Psoas muscle (tissue), 7 donors: ENCODE measurements at regions not wholly inside any gene's neighbourhood (a gene's known extent, or its start where the extent isn't known, plus 50 kb on each side); places are given as distances from the start of the nearest gene placed in this dataset.

Experiments
- ATAC-seq, 4 donors: fragments of 200-7000 bp; cut with Tn5 transposase; one replicate each; pipeline ENCODE4 v1.9.1; 2020; ENCODE audit warnings: moderate library complexity in 3 of 4, mild to moderate bottlenecking in 2 of 4
- DNase-seq, 2 donors: peaks; one replicate each; pipeline ENCODE4 v3.0.0-alpha.2; 2020
- H3K27ac ChIP-seq: fragments of 200-600 bp; one replicate; pipeline ENCODE4 v1.8.0; 2022
- H3K27me3 ChIP-seq, 3 donors: fragments of 200-600 bp in 1 of 3; one replicate each; pipeline versions ENCODE4 v1.6.1 to v1.8.0; 2013 to 2022; ENCODE audit warnings: low read length in 2 of 3, mild to moderate bottlenecking in 2 of 3, moderate library complexity in 1 of 3; ENCODE audit not compliant: insufficient read depth in 3 of 3
- H3K36me3 ChIP-seq, 2 donors: fragments of 200-600 bp in 1 of 2; one replicate each; pipeline versions ENCODE4 v1.6.1 to v1.8.0; 2013 to 2022; ENCODE audit warnings: low read depth in 1 of 2, mild to moderate bottlenecking in 1 of 2, moderate library complexity in 1 of 2; ENCODE audit not compliant: insufficient read depth in 1 of 2
- H3K4me1 ChIP-seq: fragments of 200-600 bp; one replicate; pipeline ENCODE4 v1.8.0; 2022
- H3K4me3 ChIP-seq: fragments of 200-600 bp; one replicate; pipeline ENCODE4 v1.8.0; 2022; ENCODE audit warnings: mild to moderate bottlenecking
- H3K9me3 ChIP-seq: fragments of 200-600 bp; one replicate; pipeline ENCODE4 v1.8.0; 2022
- WGBS, 3 donors: extraction: QIAGEN DNeasy Blood & Tissue Kit; methylation state at CpG; one replicate each; pipeline versions ENCODE4 v1.1.6 to v1.1.7; 2013; 5-methylcytosine and 5-hydroxymethylcytosine counted together
- intact Hi-C, 2 donors: fragments of 100-400 bp; cut with DNase I; formaldehyde crosslinking; loops; one replicate each; pipeline versions ENCODE4 v1.11.0 to v1.14.2; 2022
- TF ChIP-seq, protein P1 (sequence below): fragments of 200-600 bp; IDR thresholded peaks from one replicate; pipeline ENCODE4 v1.8.0; 2022; ENCODE audit warnings: antibody characterized with exemption
- donor health status: healthy with polysubstance abuse.
- donor health status: DM: no; HTN: no; CAD: no; lungs with moderate emphysema.
- donor health status: Bipolar disorder and iron deficiency.
- donor health status: healthy.
- donor health status: DM: yes; HTN: yes; CAD: no.
- donor health status: DM: no; HTN: no; CAD: no.
- donor health status: DM: yes; HTN: yes; CAD: no.

- ATAC-seq (no peak), DNase-seq (no peak)
- TF ChIP-seq, protein P1, sequence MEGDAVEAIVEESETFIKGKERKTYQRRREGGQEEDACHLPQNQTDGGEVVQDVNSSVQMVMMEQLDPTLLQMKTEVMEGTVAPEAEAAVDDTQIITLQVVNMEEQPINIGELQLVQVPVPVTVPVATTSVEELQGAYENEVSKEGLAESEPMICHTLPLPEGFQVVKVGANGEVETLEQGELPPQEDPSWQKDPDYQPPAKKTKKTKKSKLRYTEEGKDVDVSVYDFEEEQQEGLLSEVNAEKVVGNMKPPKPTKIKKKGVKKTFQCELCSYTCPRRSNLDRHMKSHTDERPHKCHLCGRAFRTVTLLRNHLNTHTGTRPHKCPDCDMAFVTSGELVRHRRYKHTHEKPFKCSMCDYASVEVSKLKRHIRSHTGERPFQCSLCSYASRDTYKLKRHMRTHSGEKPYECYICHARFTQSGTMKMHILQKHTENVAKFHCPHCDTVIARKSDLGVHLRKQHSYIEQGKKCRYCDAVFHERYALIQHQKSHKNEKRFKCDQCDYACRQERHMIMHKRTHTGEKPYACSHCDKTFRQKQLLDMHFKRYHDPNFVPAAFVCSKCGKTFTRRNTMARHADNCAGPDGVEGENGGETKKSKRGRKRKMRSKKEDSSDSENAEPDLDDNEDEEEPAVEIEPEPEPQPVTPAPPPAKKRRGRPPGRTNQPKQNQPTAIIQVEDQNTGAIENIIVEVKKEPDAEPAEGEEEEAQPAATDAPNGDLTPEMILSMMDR: no peak
- WGBS, 3 donors: 81 to 95% (median 94%) methylated on average over 3 of the region's 3 CpGs
- Histone ChIP-seq H3K36me3 (no peaks in the 10 kb centered on the region), H3K27me3 (no peaks in the 10 kb centered on the region), H3K4me3 (no peak overlapping the region), H3K27ac (no peak overlapping the region), H3K4me1 (no peaks in the 10 kb centered on the region), H3K9me3 (peaks cover 7% of the 10 kb centered on the region)
- intact Hi-C loops: no loop called here
Measured at GRCh38 chr6:19349429-19349828, 487.7 kb upstream of the ID4 start.

- DNase-seq: no peak
- Histone ChIP-seq H3K9me3 (peaks cover 4% of the 10 kb centered on the region), H3K36me3 (no peaks in the 10 kb centered on the region), H3K27ac (no peak overlapping the region), H3K27me3 (no peaks in the 10 kb centered on the region), H3K4me3 (no peak overlapping the region), H3K4me1 (no peaks in the 10 kb centered on the region)
- no peak for ATAC-seq
- intact Hi-C loops: no loop called here
- TF ChIP-seq, protein P1: no peak
- WGBS, 3 donors: 56 to 74% (median 66%) methylated on average over 1 of the region's 1 CpG
Measured at GRCh38 chr6:19354181-19354580, 483.0 kb upstream of the ID4 start.

GRCh38 chr6:19356692-19357091, 480.5 kb upstream of the ID4 start:
- H3K27me3 ChIP-seq: no peaks in the 10 kb centered on the region
- WGBS, 3 donors: 95 to 100% (median 98%) methylated on average over 2 of the region's 2 CpGs
- DNase-seq: no peak
- no peaks in the 10 kb centered on the region for H3K4me1 ChIP-seq
- intact Hi-C loops: no loop called here
- no peak overlapping the region for H3K4me3 ChIP-seq
- H3K36me3 ChIP-seq: no peaks in the 10 kb centered on the region
- no peak overlapping the region for H3K27ac ChIP-seq
- no peaks in the 10 kb centered on the region for H3K9me3 ChIP-seq
- no peak for ATAC-seq
- TF ChIP-seq, protein P1: no peak

DNA sequence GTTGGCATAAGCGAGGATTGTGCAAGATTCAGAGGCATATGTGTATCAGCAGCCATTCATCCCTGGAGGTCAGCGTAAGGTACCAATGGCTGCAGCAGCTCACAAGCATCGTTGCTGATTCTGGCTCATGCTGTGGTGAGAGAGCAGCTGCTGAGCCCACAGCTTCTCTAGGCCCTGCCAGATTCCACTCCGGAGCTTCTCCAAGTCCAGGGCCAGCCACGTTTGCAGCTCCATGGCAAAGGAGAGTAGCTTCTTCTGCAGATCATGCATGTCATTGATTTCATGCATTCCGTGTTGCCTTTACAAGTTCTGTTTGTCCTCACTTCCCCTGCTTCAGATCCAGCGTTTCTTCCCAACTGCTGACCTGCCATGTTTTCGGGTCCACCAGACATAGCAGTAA, 474.8 kb upstream of the ID4 start:
- intact Hi-C loops: no loop called here
- ATAC-seq: no peak
- Histone ChIP-seq H3K4me3 (no peak overlapping the region), H3K36me3 (no peaks in the 10 kb centered on the region), H3K9me3 (no peaks in the 10 kb centered on the region), H3K4me1 (no peaks in the 10 kb centered on the region), H3K27me3 (no peaks in the 10 kb centered on the region), H3K27ac (no peak overlapping the region)
- DNase-seq: peak in 1 of 2 donors; percentile 38
- TF ChIP-seq, protein P1: no peak
- 22 to 33% (median 30%) methylated on average over 8 of the region's 8 CpGs for WGBS, 3 donors

GRCh38 chr6:19368511-19368910, 468.7 kb upstream of the ID4 start:
- Histone ChIP-seq H3K4me3 (no peak overlapping the region), H3K4me1 (no peaks in the 10 kb centered on the region), H3K27ac (no peak overlapping the region), H3K36me3 (no peaks in the 10 kb centered on the region), H3K9me3 (no peaks in the 10 kb centered on the region), H3K27me3 (no peaks in the 10 kb centered on the region)
- TF ChIP-seq, protein P1: no peak
- 95 to 97% (median 96%) methylated on average over 1 of the region's 1 CpG for WGBS, 3 donors
- DNase-seq (no peak), ATAC-seq (no peak)
- intact Hi-C loops: no loop called here
